DMS153 (cell line): ENCODE measurements at regions not wholly inside any gene's neighbourhood (a gene's known extent, or its start where the extent isn't known, plus 50 kb on each side); places are given as distances from the start of the nearest gene placed in this dataset.

Experiments
- DNase-seq: peaks from one replicate; lab custom pipeline; 2025; lab: John Stamatoyannopoulos, UW

DNA sequence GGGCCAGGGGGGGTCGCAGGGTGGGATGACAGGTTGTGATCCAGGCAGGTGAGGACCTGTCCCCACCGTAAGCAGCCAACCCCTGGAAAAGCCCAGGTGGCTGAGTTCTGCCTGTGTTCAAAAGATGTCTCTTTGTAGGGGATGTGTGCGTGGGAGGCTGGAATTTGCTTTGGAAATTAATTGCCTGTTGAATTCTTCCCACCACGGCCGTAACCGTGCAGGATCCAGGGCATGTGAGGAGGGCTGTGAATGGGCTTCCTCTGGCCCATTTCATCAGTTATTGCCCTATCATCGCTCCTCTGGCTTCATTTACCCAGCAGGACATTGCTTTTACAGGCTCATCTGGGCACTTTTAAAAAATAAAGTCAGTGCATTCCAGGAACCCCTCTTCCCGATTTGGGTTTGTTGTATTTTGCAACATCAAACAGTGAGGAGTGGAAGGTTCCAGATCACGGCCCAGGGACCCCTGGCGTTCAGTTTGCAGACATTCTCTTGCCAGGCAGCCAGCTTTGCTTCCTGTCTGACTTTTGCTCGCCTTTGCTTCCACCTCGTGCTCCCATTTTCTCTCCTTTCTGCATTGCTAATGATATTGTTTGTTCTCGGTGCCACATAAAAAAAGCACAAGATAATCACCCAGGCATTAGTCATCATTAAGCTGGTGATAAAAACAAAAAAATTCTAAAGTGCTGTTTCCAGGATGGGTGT is 1306.6 kb downstream of the BRD1 start:
- DNase-seq = no peak

DNA sequence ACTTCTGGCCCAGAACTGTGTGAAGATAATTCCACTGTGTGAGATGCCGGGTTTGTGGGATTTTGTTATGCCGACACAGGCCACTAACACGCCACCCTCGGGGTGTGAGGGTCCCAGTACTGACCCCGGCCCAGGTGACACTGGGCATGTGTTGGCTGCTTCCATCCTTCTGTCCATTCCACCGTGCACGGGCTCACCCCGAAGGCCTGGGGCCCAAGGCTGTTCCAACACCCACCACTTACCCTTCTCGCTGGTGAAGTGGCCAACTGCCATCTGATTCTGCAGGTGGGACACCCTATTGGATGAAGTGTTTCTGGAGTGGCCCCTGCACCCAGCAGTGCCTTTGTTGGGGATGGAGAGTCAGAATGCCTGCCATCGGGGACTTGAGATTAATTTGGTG is 1307.5 kb downstream of the BRD1 start:
- DNase-seq = no peak

DNA sequence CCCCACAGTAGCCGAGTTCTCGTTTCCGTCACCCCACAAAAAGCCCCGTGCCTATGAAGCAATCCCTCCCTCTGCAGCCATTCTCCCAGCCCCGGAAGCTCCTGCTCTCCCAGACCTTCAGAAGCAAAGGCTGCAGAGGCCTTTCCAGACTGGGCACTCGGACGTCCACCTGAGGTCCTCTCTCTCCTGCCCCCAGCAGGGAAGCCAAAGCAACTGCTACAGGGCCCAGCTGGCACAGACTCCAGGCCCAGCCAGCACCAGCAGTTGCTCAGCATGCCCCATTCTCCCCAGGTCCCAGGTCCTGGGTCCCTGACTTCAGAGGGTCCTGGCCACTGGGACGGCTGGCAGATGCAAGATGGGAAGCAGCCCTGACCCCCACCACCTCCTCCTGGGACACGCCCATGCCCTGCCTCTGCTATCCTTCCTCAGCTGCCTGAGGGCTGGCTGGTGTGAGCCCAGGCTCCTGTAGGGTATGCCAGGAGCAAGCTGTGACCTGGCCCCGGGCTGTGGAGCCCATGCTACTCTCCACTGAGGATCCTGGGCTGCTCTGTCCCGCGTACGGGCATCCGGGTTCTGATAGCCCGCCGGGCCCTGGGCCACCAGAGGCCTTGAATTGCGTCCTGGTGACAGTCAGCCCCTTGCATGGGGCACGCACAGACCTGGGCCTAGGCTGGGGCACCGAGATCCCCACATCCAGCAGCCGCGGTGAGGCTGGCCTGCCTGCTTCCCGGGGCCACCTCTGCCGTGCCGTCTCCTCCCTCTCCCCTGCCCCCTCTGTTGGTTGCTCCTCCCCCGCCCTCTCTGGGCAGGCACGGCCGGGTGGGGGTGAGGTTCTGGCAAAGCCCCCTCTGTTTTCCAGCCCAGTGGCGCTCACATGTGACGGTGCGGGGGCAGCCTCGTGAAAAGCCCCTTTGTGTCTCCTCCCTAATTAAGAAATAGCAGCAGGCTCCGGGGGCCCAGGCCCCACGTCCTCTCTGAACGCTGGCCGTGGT is 1310.3 kb downstream of the BRD1 start:
- no peak for DNase-seq

DNA sequence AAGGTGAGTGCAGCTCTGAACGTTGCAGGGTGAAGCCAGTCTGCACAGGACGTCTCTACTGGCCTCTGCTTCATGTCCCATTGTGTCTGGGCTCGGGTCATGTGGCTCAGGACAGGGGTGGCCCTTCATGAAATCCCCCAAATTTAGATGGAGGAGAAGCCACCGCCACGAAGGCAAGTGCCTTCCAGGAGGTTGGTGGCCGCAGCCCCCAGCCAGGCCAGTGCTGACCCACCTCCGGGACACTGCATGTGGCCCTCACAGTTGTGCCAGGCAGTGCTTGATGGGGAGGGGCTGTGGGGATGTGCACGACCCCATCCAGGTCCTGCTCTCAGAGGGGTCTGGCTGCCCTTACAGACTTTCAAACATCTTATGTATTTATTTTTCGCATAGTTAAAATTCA is 1311.1 kb downstream of the BRD1 start:
- DNase-seq = no peak

DNA sequence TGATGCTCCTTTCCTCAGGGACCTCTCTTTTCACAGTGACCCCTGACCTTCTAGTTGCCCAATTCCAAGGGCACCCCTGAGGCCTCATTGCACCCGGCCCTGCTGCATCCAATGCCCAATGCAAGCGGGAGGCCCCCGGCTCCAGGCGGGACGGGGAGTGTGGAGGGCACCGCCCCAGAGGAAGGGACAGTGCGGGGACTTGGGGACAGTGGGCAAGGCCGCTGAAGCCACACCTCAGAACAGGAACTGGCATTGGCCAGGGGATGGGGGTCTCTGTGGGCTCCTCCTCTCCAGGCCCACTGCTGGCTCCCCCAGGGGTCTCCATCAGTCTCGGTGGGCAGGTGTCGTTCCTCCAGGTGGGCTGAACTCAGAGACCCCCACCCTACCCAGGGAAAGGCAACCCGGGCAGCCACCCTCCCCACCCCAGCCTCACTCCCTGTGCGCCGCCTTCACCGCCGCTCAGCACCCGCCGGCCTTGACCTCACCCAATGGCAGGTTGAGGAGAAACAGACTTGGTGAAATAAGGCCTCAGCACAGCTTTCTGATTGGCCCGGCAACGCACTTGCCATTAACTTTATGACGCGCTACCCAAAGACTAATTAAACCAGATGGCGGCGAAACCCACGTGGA is 1312.0 kb downstream of the BRD1 start:
- no peak for DNase-seq

DNA sequence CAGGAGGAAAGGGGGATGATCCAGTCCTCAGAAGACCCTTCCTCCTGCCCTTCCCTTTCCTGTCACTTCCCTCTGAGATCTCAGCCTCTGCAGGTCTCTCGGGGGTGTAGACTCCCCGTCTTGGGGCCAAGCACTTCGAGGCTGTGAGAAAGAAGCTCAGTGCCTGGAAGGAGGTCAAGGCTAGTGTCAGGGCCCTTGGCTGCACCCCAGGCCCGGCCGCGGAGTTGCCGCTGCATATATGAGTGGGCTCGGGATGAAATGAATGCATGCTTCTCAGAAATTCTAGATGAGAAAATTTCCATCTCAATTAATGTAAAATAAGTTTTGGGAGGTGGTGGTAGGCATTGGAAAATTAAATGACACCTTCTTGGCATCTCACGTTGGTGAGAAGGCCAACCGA is 1313.7 kb downstream of the BRD1 start:
- DNase-seq = no peak

DNA sequence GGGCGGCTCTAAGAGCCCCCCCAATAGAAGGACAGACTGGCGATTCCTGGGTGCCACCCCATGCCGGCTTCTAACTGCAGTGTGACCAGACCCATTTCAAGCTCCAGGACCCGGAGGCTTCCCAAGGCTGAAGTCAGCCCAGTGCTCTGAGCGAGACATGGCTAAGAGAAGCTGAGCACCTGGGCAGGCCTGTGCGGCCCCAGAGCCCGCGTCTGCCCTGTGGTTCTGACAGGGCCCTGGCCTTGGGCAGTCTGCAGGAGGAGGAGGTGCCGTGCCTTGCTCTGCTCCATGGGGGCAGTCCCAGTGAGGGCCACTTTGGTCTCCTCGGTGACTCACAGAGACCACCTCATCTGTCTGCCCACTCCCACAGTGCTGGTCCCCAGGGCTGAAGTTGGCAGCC is 1314.2 kb downstream of the BRD1 start:
- no peak for DNase-seq

DNA sequence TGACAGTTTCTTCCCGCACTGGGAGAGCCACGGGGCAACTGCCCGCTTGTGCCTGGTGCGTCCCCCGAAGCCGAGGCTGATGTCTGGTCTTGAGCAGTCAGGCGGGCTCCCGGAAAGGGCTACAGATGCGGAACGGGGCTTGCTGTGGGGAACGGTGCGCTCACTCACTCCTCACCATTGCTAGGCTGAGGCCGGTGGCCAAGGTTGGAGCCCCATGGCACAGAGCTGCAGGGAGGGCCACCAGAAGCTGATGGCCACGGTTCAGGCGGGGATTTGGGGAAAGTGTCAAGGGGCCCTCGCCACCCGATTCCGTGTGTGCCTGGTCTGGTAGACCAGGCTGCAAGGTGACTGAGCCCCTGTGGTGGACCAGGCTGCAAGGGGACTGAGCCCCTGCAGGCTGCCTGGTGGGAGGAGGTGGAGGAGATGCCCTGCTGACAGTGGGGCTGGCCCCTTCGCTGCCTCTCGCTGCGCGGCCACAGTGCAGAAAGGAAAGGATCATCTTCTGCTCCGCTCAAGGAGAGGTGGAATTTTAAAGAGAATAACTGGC is 1315.8 kb downstream of the BRD1 start:
- no peak for DNase-seq

DNA sequence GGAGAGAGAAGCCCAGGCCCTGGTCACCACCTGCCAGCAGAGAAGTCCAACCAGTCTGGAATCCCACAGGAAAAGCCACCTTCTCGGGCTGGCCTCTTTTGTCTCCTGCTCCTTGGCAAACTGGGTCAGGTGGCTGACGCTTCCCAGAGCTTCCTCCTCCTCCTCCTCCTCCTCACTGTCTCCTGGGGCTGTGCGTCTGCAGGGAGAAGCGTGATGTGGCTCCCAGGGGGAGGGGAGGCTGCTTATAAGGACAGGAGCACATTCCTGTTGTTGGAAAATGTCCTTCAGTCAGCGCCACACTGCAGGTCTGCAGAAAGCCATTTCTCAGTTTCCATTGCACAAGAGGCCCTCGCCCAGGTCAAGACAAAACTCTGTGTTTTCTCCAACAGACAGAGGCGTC is 1316.5 kb downstream of the BRD1 start:
- no peak for DNase-seq

DNA sequence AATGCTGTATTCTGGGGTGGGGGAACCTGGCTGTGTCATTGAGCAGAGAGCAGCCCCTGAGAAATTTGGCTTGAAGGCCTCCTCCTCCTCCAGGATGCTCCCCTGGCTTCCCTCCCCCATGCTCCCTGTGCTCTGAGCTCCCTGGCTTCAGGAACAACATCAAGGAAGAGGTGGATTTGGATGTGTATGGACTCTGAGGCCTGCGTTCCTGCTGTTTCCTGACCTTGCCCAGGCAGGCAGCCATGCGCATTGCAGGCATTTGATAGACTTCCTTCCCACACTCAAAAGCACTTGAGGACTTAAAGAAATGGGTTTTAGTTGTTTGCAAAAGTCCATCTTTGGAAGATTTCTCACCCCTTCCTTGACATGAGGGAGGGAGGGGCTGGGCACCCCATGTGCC is 1317.1 kb downstream of the BRD1 start:
- DNase-seq = no peak

DNA sequence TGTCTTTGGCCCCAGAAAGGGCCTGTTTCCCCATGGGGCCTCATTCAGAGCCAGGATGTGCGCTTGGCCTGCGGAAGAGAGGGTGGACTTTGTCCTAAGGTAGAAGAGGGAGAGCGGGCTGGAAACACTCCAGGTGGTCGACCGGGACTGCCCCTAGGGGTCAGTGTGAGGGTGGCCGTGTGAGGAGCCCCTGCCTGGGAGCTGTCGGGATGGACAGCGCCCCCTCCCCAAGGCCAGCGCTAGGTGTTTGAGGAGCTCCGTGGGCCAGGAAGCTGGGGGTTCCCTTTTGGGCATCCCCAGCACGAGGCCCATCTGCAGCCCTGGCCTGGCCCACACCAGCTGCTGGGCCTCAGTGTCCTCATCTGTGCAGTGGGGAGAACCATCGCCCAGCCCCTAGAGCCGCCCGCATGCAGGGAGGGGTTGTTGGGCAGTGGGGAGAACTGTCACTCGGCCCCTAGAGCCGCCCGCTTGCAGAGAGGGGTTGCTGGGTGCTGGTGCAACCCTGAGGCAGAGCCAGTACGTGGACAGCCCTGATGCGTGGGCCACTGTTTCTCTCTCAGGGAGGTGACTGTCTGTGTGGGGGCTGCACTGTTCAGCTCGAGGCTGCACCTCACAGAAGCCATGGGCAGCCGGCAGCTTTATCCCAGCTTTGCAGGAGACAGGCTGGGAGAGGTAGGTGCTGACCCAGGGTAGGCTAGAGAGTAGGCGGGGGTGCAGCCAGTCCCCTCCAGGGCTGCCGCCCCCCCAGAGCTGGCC is 1319.9 kb downstream of the BRD1 start:
- no peak for DNase-seq

DNA sequence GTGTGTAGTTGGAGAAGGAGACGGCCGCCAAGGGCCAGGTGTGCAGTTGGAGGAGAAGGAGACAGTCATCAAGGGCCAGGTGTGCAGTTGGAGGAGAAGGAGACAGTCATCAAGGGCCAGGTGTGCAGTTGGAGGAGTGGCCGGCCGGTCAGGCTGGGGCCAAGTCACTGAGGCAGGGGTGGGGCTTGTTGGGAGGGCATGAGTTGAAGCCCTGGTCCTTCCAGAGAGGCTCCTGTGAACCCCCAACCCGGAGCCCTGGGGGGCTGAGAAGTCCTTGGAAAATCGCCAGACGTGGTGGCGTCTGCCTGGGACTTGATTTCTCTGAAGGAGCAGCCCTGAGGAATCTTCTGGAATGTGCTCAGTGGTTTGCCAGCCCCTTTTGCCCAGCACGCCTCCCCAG is 1320.5 kb downstream of the BRD1 start:
- no peak for DNase-seq

DNA sequence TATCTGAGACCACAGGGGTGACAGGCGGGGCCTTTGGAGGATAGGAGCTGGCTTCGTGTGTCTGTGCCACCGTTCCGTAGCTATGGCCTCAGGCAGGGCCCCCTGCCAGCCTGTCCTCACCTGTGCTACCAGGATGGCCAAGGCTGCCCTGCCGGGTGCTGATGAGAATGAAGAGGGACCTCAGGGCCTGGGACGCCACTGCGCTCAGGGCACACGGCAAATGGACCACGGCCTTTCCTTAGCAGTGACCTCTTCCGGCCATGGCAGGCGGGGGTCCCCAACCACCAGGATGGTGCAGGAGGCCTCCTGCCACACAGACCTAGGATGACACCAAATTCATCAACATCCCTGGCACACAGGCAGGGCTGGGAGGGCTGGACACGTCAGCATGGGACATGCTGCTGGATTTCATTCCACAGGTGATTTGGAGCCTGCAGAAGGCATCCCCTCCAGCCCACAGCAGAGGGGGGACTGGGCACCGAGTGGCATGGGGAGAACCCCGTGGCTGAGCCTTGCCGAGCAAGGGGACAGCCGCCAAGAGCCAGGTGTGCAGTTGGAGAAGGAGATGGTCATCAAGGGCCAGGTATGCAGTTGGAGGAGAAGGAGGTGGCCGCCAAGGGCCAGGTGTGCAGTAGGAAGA is 1321.0 kb downstream of the BRD1 start:
- DNase-seq = no peak

DNA sequence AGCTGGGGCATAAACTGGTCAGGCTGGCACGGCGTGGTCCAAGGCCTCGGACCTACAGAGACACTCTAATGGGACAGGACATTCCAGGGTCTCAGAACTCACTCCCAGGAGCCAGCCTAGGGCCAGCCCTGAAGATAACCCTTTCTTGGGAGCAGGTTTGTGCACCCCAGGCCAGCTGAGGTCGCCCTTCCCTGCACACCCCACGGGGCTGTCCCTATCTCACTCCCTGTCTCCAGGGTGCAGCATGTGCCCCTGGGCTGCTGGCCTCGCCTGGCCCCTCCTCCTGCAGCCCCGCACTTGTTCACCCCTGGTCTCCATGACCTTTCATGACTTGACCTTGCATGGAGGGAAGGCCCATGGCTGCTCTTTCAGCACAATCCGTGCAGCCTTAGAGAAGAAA is 1321.8 kb downstream of the BRD1 start:
- no peak for DNase-seq

DNA sequence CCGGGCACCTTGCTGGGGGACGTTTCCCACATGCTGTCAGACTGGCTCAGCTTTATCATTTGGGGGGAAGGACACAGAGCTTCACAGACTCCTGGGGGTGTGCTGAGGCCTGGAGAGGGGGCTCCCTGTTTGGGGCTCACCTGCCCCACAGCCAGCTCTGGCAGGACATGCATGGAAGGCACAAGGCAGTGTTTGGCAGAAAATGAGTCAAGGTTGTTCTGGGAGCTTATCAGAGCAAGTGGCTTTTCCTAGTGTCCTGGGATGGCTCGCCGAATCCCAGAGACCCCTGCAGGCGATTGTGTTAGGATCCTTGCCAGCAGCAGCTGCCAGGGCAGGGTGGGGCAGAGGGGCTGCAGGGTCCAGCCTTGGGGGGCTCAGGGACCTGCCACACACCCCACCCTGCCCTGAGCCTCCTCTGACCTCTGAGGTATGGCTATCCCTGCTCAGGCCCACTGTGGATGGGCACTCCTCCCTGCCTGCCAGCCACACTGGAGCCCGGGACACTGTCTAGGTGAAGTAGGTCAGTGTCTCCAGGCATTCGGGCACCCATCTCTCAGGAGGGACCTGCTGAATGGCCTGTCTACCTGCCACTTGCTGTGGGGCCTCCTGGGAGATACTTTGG is 1323.0 kb downstream of the BRD1 start:
- no peak for DNase-seq

DNA sequence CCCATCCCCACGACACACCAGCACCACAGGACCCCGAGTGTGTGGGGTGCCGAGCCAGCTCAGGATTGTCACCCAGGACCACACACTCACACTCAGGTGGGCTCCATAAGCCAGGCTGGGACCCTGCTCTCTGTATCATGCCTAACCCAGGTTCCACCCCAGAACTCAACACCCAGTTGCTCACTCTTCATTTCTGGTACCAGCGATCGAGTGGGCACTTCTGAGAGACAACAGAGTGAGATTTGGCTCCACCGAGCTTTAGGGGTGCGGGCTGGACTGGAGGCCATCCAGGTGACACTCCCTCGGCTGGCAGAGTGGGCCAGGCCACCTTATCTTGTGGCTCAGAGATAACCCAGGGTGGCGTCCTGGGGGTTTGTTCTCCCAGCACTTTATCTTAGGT is 1323.8 kb downstream of the BRD1 start:
- no peak for DNase-seq

DNA sequence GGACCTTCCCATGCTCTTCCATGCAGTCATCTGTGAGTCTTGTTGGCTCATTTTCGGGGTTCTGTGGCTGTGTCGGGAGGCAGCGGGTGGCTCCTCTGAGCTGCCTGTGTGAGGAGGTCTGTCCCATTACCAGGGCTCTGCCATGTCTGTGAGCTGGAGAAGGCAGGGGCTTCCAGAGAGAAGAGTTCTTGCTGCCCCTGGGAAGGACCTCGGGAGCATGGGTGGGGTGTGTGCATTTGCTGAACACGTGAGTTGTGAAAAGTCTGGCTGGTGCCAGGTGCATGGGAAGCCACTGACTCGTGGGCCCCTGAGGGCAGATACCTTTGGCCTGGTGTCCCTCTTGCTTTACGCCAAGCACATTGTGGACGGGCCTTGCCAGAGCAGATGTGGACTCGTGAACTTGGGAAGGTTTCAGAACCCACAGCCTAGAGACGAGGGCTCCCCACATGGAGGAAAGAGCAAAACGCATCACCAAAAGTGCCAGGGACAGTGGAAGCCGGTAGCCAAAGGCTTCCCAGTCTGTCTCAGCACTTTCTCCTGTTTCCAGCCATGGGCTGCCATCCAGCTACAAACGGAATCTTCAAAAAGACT is 1324.5 kb downstream of the BRD1 start:
- no peak for DNase-seq

DNA sequence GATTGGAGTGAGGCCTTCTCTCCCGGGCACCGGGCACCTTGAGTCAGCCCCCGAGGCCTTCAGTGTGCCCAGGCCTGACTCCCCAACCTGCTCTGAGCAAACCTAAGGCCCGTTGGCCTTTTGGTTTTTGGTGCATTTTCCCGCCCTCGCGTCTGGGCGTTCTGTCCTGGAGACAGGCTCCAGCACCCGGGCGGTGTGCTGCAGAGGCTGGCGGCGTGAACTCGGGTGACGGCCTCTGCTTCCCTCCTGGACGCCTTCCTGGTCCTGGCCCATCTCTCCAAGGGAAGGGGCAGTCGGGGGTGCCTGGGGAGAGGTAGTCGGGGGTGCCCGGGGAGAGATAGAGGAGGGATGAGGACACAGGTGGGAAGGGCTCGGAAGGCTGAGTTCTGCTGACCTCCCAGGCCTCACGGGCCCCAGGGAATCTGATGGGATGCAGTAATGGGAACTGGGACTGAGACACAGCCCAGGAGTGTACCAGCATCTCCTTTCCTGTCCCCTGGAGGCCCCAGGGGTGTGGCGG is 1326.4 kb downstream of the BRD1 start:
- no peak for DNase-seq

DNA sequence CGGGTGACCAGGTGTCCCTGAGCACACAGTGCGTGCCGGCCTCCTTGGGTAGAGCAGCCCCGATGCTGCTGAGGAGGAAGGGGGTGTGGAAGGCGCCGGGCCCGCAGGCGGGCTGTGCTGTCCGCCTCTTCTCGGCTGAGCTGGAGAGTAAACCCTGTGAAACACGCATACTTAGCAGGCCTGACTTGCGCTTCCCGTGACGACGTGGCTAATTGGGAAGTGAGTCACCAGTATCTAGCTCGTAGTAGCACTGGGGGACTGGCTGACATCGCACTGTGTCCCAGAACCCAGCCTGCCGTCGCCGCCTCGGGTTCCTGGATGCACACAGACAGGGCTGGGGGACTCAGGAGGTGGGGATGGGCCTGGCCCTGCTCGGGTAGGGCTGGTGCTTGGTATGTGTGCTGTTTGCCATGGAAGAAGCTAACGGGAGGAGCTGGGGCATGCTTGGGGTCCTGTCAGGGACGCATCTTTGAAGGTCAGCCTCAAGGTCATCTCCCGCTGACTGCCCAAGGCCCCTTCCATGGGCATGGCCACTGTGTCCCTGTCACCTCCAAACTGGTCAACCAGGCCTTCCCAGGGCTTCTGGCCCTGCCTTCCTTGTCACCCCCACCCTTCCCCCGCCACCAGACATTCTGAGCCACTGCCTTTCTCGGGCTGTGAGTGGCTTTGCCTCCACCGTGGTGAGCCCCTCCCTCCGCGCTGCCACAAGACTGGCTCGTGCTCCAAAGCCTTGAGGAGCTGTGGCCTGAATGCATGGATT is 1327.0 kb downstream of the BRD1 start:
- no peak for DNase-seq
